HG03457 (cell line): ENCODE measurements at regions not wholly inside any gene's neighbourhood (a gene's known extent, or its start where the extent isn't known, plus 50 kb on each side); places are given as distances from the start of the nearest gene placed in this dataset.
A peak's percentile ranks its signal among the peaks of the same experiment; 100 is the strongest.

ENCODE experiments used
- ATAC-seq: cut with Tn5 transposase; IDR thresholded peaks from one replicate; pipeline ENCODE4 v1.9.1; 2021; ENCODE audit warnings: moderate number of reproducible peaks; ENCODE audit not compliant: unreplicated experiment

- ATAC-seq: no peak
These were observed 207.4 kb downstream of the ADAM29 start for GRCh38 chr4:175125410-175126068.

GRCh38 chr4:175127314-175127713 lies 209.2 kb downstream of the ADAM29 start:
- ATAC-seq: no peak

GRCh38 chr4:175129797-175130196 lies 211.6 kb downstream of the ADAM29 start:
- ATAC-seq: no peak

- no peak for ATAC-seq
These were observed 221.0 kb downstream of the ADAM29 start for GRCh38 chr4:175139205-175139604.

GRCh38 chr4:175143116-175143515 lies 225.0 kb downstream of the ADAM29 start:
- no peak for ATAC-seq

GRCh38 chr4:175146799-175147198 lies 228.6 kb downstream of the ADAM29 start:
- ATAC-seq: no peak

GRCh38 chr4:175147233-175147632 lies 229.1 kb downstream of the ADAM29 start:
- no peak for ATAC-seq

GRCh38 chr4:175166020-175166419 lies 247.9 kb downstream of the ADAM29 start:
- ATAC-seq: no peak

GRCh38 chr4:175176710-175177109 lies 258.6 kb downstream of the ADAM29 start:
- no peak for ATAC-seq

GRCh38 chr4:175190654-175191053 lies 272.5 kb downstream of the ADAM29 start:
- ATAC-seq: no peak

- ATAC-seq: no peak
These were observed 279.9 kb downstream of the ADAM29 start for GRCh38 chr4:175198056-175198455.

GRCh38 chr4:175215208-175215607 lies 297.1 kb downstream of the ADAM29 start:
- no peak for ATAC-seq

- ATAC-seq: no peak
These were observed 297.5 kb downstream of the ADAM29 start for GRCh38 chr4:175215657-175216056.

GRCh38 chr4:175229154-175229553 lies 311.0 kb downstream of the ADAM29 start:
- no peak for ATAC-seq

- no peak for ATAC-seq
These were observed 316.0 kb downstream of the ADAM29 start for GRCh38 chr4:175234162-175234561.

- no peak for ATAC-seq
These were observed 320.8 kb downstream of the ADAM29 start for GRCh38 chr4:175238827-175239517.

GRCh38 chr4:175246941-175247340 lies 328.8 kb downstream of the ADAM29 start:
- no peak for ATAC-seq

- ATAC-seq: no peak
These were observed 334.5 kb downstream of the ADAM29 start for GRCh38 chr4:175252642-175253041.

GRCh38 chr4:175253184-175253902 lies 335.2 kb downstream of the ADAM29 start:
- ATAC-seq: no peak

- no peak for ATAC-seq
These were observed 345.4 kb downstream of the ADAM29 start for GRCh38 chr4:175263537-175263936.

- peak; percentile 87 for ATAC-seq
These were observed 353.0 kb downstream of the ADAM29 start for GRCh38 chr4:175271010-175271630.
